ENCODE measurements at regions not wholly inside any gene's neighbourhood (a gene's known extent, or its start where the extent isn't known, plus 50 kb on each side); places are given as distances from the start of the nearest gene placed in this dataset.
"Not testable (repeated sequence)": the region's sequence is repeated elsewhere in the genome, so short reads cannot be mapped to it uniquely, and the experiment has no call there.

- Histone ChIP-seq H3K27me3 (no peaks in the 10 kb centered on the region), H3K4me1 (peaks cover 2% of the 10 kb centered on the region), H3K27ac (no peak overlapping the region), H3K36me3 (replicated peaks in 1 of 2; ENCODE audit: insufficient read depth in 1 of 2, low read depth in 2 of 2) (no peaks in the 10 kb centered on the region), H3K4me3 (no peak overlapping the region), H3K9me3 (no peaks in the 10 kb centered on the region)
- ATAC-seq (no peak), DNase-seq (no peak)
- intact Hi-C loops (cut with DNase I) = no loop called here
- 84 to 88% methylated on average over 3 of the region's 3 CpGs for whole genome bisulfite sequencing, 2 donors
- TF ChIP-seq CTCF (IDR thresholded peaks at IDR 0.05) (no peak), POLR2A (IDR thresholded peaks at IDR 0.05) (no peak)
Measured at GRCh38 chr6:144781836-144782235, 496.7 kb downstream of the UTRN start.

- Histone ChIP-seq H3K36me3 (replicated peaks in 1 of 2; ENCODE audit: insufficient read depth in 1 of 2, low read depth in 2 of 2) (no peaks in the 10 kb centered on the region), H3K4me3 (no peak overlapping the region), H3K27ac (no peak overlapping the region), H3K9me3 (no peaks in the 10 kb centered on the region), H3K4me1 (no peaks in the 10 kb centered on the region), H3K27me3 (no peaks in the 10 kb centered on the region)
- intact Hi-C loops (cut with DNase I) = no loop called here
- WGBS, 2 donors = 86 to 89% methylated on average over 6 of the region's 6 CpGs
- ATAC-seq (no peak), DNase-seq (no peak)
- TF ChIP-seq POLR2A (IDR thresholded peaks at IDR 0.05) (no peak), CTCF (IDR thresholded peaks at IDR 0.05) (no peak)
Measured at GRCh38 chr6:144782634-144783033, 497.5 kb downstream of the UTRN start.

GRCh38 chr6:144785056-144785455 lies 499.9 kb downstream of the UTRN start:
- Histone ChIP-seq H3K27ac (no peak overlapping the region), H3K4me3 (no peak overlapping the region), H3K9me3 (no peaks in the 10 kb centered on the region), H3K27me3 (no peaks in the 10 kb centered on the region), H3K36me3 (replicated peaks in 1 of 2; ENCODE audit: insufficient read depth in 1 of 2, low read depth in 2 of 2) (no peaks in the 10 kb centered on the region), H3K4me1 (no peaks in the 10 kb centered on the region)
- DNase-seq (no peak), ATAC-seq (no peak)
- WGBS, 2 donors = 81 to 82% methylated on average over 3 of the region's 3 CpGs
- TF ChIP-seq CTCF (IDR thresholded peaks at IDR 0.05) = no peak
- no peak for TF ChIP-seq POLR2A (IDR thresholded peaks at IDR 0.05)
- intact Hi-C loops (cut with DNase I) = no loop called here

GRCh38 chr6:144786825-144787224 lies 501.7 kb downstream of the UTRN start:
- Histone ChIP-seq H3K27me3 (no peaks in the 10 kb centered on the region), H3K9me3 (no peaks in the 10 kb centered on the region), H3K27ac (no peak overlapping the region), H3K4me3 (no peak overlapping the region), H3K36me3 (replicated peaks in 1 of 2; ENCODE audit: insufficient read depth in 1 of 2, low read depth in 2 of 2) (no peaks in the 10 kb centered on the region), H3K4me1 (no peaks in the 10 kb centered on the region)
- WGBS, 2 donors = 88 to 95% methylated on average over 2 of the region's 2 CpGs
- DNase-seq (no peak), ATAC-seq (no peak)
- TF ChIP-seq POLR2A (IDR thresholded peaks at IDR 0.05) (no peak), CTCF (IDR thresholded peaks at IDR 0.05) (no peak)
- intact Hi-C loops (cut with DNase I) = no loop called here

GRCh38 chr6:144793744-144794143 lies 508.6 kb downstream of the UTRN start:
- ATAC-seq (no peak), DNase-seq (no peak)
- H3K27me3 ChIP-seq = no peaks in the 10 kb centered on the region
- H3K36me3 ChIP-seq (replicated peaks in 1 of 2; ENCODE audit: insufficient read depth in 1 of 2, low read depth in 2 of 2) = peaks cover 0 to 15% of the 10 kb centered on the region in 2 donors
- intact Hi-C loops (cut with DNase I) = no loop called here
- no peaks in the 10 kb centered on the region for H3K4me1 ChIP-seq
- H3K4me3 ChIP-seq = no peak overlapping the region
- no peak for TF ChIP-seq POLR2A (IDR thresholded peaks at IDR 0.05)
- no peak for TF ChIP-seq CTCF (IDR thresholded peaks at IDR 0.05)
- H3K9me3 ChIP-seq = no peaks in the 10 kb centered on the region
- 90 to 93% methylated on average over 4 of the region's 4 CpGs for WGBS, 2 donors
- H3K27ac ChIP-seq = no peak overlapping the region

GRCh38 chr6:144795022-144795421 lies 509.9 kb downstream of the UTRN start:
- DNase-seq; H3K9me3 ChIP-seq; H3K27ac ChIP-seq; intact Hi-C loops (cut with DNase I); H3K4me3 ChIP-seq; ATAC-seq; H3K4me1 ChIP-seq; H3K27me3 ChIP-seq: not testable (repeated sequence)
- H3K36me3 ChIP-seq (replicated peaks in 1 of 2; ENCODE audit: insufficient read depth in 1 of 2, low read depth in 2 of 2) = peaks cover 0 to 15% of the 10 kb centered on the region in 2 donors
- 98 to 100% methylated on average over 2 of the region's 2 CpGs for WGBS, 2 donors
